ENCODE measurements at regions not wholly inside any gene's neighbourhood (a gene's known extent, or its start where the extent isn't known, plus 50 kb on each side); places are given as distances from the start of the nearest gene placed in this dataset.
A peak's percentile ranks its signal among the peaks of the same experiment; 100 is the strongest.

DNA sequence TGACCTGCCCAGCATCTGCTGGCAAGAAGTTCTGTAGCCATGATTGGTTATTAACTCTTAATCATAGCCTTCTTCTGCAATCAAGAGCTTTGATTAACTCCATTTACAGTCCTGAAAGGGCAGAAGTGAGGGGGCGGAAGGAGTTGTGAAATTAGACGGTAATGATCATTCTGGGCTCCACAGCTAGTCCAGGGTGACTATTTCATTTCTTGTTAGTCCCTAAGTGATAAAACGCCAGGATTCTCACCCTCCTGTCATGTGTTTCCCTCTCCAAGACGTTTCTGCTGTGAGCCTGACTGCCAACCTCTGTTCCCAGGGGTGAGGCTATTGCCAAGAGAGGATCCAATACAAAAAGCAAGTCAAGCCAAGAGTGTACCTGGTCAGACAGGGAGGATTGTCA, 155.9 kb upstream of the IPO5 start:
- DNase-seq (ENCODE audit: low read depth, low spot score) = no peak
- in situ Hi-C loops (cut with HindIII; ENCODE audit: low sequenced_read_pairs) = no loop called here
- TF ChIP-seq, protein P1, sequence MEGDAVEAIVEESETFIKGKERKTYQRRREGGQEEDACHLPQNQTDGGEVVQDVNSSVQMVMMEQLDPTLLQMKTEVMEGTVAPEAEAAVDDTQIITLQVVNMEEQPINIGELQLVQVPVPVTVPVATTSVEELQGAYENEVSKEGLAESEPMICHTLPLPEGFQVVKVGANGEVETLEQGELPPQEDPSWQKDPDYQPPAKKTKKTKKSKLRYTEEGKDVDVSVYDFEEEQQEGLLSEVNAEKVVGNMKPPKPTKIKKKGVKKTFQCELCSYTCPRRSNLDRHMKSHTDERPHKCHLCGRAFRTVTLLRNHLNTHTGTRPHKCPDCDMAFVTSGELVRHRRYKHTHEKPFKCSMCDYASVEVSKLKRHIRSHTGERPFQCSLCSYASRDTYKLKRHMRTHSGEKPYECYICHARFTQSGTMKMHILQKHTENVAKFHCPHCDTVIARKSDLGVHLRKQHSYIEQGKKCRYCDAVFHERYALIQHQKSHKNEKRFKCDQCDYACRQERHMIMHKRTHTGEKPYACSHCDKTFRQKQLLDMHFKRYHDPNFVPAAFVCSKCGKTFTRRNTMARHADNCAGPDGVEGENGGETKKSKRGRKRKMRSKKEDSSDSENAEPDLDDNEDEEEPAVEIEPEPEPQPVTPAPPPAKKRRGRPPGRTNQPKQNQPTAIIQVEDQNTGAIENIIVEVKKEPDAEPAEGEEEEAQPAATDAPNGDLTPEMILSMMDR (IDR thresholded peaks at IDR 0.05; ENCODE audit: low read depth, low read length) = no peak
- no peak overlapping the region for H3K4me3 ChIP-seq (ENCODE audit: low read depth, low read length)

DNA sequence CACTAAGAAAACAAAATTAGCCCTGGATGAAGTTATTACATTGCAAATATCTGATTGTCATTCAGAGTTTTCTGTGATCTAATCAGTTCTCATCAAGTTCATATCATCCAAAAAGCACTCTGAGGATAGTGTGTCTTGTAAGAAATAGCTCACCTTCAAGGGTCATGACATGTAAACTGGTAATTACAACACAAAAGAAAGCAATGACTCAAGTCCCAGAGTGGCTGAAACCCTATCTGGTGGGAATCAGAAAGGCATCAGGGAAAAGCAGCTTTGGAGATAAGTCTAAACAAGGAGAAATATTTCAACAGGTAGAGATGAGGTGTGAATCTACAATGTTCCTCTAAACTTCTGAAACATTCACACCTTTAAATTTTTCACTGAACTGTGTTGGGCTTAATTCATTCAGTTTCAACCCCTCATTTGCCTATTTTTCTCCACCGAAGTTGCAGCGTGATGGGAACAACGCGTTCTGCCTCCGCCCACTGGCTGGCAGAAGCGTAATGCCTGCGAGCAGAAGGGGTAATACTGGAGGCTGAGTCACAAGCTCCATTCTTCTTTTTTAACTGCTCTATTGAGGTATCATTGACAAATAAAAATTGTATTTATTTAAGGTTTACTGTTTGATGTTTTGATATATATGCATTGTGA, 155.2 kb upstream of the IPO5 start:
- TF ChIP-seq, protein P1 (IDR thresholded peaks at IDR 0.05; ENCODE audit: low read depth, low read length) = no peak
- in situ Hi-C loops (cut with HindIII; ENCODE audit: low sequenced_read_pairs) = no loop called here
- DNase-seq (ENCODE audit: low read depth, low spot score) = no peak
- H3K4me3 ChIP-seq (ENCODE audit: low read depth, low read length) = no peak overlapping the region

DNA sequence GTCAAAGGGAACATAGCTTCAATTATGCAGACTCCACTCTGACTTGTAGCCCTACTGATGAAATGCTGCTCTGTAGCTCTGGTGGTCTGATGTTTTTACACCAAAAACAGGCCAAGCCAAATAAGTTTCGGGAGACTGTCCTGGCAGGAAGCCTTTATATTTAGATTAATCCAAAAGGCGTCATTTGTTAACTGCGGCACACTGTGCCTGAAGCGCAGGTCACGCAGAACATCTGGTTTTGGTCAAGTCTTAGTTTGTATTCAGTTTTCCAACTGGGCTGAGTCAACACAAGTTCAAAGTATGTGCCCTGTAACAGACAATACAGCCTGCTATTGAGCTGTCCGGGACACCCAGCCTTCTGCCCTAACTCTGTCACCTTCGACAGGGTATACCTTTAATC, 154.6 kb upstream of the IPO5 start:
- no peak overlapping the region for H3K4me3 ChIP-seq (ENCODE audit: low read depth, low read length)
- TF ChIP-seq, protein P1 (IDR thresholded peaks at IDR 0.05; ENCODE audit: low read depth, low read length) = no peak
- peak; percentile 67 for DNase-seq (ENCODE audit: low read depth, low spot score)
- in situ Hi-C loops (cut with HindIII; ENCODE audit: low sequenced_read_pairs) = no loop called here

DNA sequence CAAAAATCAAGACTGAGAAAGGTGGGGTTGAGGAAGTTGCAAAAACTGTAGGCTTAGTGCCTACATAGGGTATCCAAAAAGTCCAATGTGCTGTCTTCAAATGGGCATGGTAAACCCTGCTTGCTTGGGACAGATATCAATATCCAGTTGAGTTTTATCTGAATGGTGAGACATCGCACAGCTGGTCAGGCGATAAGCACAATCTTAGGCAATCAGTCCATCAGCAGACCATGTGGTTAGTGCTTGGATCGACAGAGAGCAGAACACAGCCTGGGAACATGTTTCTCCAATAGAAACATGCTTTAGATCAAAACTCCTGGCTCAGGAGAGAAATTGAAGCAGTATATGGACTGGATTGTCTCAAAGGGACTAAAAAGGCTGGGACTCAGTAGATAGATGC, 151.3 kb upstream of the IPO5 start:
- no peak for DNase-seq (ENCODE audit: low read depth, low spot score)
- no peak overlapping the region for H3K4me3 ChIP-seq (ENCODE audit: low read depth, low read length)
- TF ChIP-seq, protein P1 (IDR thresholded peaks at IDR 0.05; ENCODE audit: low read depth, low read length) = no peak
- in situ Hi-C loops (cut with HindIII; ENCODE audit: low sequenced_read_pairs) = no loop called here

DNA sequence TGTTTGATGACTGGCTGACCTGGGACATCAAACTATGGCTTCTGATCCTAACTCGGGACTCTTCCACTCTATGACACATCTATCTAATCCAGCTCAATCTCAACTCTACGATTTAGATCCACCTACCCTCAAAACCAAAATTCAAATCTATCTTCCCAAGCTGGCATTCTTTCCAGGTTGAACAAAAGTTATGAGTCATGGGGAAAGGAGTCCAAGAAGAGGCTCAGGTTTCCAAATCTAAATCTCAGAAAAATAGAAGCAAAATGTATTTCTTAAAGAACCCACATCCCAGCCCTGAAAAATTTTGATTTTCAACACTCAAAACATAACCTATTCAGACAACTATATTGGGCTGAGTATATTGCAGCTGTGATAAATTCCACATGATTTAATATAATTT, 143.9 kb upstream of the IPO5 start:
- peak; percentile 8 for DNase-seq (ENCODE audit: low read depth, low spot score)
- in situ Hi-C loops (cut with HindIII; ENCODE audit: low sequenced_read_pairs) = no loop called here
- no peak overlapping the region for H3K4me3 ChIP-seq (ENCODE audit: low read depth, low read length)
- TF ChIP-seq, protein P1 (IDR thresholded peaks at IDR 0.05; ENCODE audit: low read depth, low read length) = no peak

DNA sequence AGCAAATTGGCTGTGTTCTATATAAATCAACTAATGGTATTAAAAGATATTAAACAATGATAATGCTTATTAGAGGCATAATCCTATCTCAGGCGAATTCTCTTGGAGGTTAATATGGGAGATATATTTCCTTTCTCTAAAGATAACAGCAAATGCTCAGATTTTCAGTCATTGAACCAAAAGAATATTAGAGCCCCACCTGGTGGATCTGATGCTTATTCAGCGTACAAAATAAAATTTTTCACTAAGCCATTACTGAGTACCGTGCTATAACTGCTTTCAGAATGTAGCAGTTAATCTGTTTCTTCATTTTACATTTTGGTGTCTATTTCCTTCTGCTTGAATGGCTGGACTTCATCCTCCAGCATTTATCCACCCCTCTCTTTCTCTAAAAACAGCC, 143.3 kb upstream of the IPO5 start:
- peak; percentile 23 for DNase-seq (ENCODE audit: low read depth, low spot score)
- no peak overlapping the region for H3K4me3 ChIP-seq (ENCODE audit: low read depth, low read length)
- in situ Hi-C loops (cut with HindIII; ENCODE audit: low sequenced_read_pairs) = no loop called here
- TF ChIP-seq, protein P1 (IDR thresholded peaks at IDR 0.05; ENCODE audit: low read depth, low read length) = peak; percentile 55

All from astrocyte of the spinal cord (primary cell).